Neural cell (in vitro differentiated cells): ENCODE measurements at regions not wholly inside any gene's neighbourhood (a gene's known extent, or its start where the extent isn't known, plus 50 kb on each side); places are given as distances from the start of the nearest gene placed in this dataset.

ENCODE experiments used
- H2AFZ ChIP-seq: fragments of 200-600, 300-800 bp; sonication (generic), shearing (Covaris generic); 2 replicates; pipeline ENCODE4 v1.6.0; 2014; ENCODE audit warnings: low read depth, mild to moderate bottlenecking, antibody characterized with exemption, low read length, moderate library complexity
- H3F3A ChIP-seq: fragments of 200-600 bp; shearing (Covaris generic); 2 replicates; pipeline ENCODE4 v1.6.1; 2016; ENCODE audit warnings: mild to moderate bottlenecking, moderate library complexity, mixed read lengths, antibody characterized with exemption, low read length; ENCODE audit not compliant: insufficient read depth, poor library complexity, severe bottlenecking
- H3K27ac ChIP-seq: fragments of 200-600, 300-800 bp; sonication (generic), shearing (Covaris generic); 2 replicates; pipeline ENCODE4 v1.5.1; 2014; ENCODE audit warnings: mild to moderate bottlenecking, low read length, moderate library complexity
- H3K27me3 ChIP-seq: fragments of 300-800, 200-600 bp; sonication (generic), shearing (Covaris generic); 2 replicates; pipeline ENCODE4 v1.6.0; 2014; ENCODE audit warnings: mild to moderate bottlenecking, low read depth, low read length, moderate library complexity; ENCODE audit not compliant: insufficient read depth
- H3K36me3 ChIP-seq: fragments of 300-800, 200-600 bp; sonication (generic), shearing (Covaris generic); 2 replicates; pipeline ENCODE4 v1.5.1; 2014; ENCODE audit warnings: mild to moderate bottlenecking, antibody characterized with exemption, low read length, moderate library complexity; ENCODE audit not compliant: insufficient read depth
- H3K4me2 ChIP-seq: fragments of 300-800, 200-600 bp; sonication (generic), shearing (Covaris generic); 2 replicates; pipeline ENCODE4 v1.6.0; 2014; ENCODE audit warnings: mild to moderate bottlenecking, low read length
- H3K4me3 ChIP-seq: fragments of 300-800, 200-600 bp; sonication (generic), shearing (Covaris generic); 2 replicates; pipeline ENCODE4 v1.5.1; 2014; ENCODE audit warnings: mild to moderate bottlenecking, low read length, moderate library complexity
- H3K79me2 ChIP-seq: fragments of 200-600 bp; shearing (Covaris generic); replicated peaks from 2 replicates; pipeline ENCODE4 v1.6.0; 2014; ENCODE audit warnings: mild to moderate bottlenecking, low read length, moderate library complexity; ENCODE audit not compliant: insufficient read depth
- H3K9ac ChIP-seq: fragments of 300-800, 200-600 bp; sonication (generic), shearing (Covaris generic); 2 replicates; pipeline ENCODE4 v1.6.1; 2016; ENCODE audit warnings: mild to moderate bottlenecking, low read length, mixed read lengths
- H3K9me2 ChIP-seq: fragments of 200-600 bp; shearing (Covaris generic); 2 replicates; pipeline ENCODE4 v1.6.1; 2016; ENCODE audit warnings: mild to moderate bottlenecking, low read length, mixed read lengths; ENCODE audit not compliant: insufficient read depth
- H3K9me3 ChIP-seq: fragments of 200-600, 300-800 bp; sonication (generic), shearing (Covaris generic); 2 replicates; pipeline ENCODE4 v1.6.1; 2016; ENCODE audit warnings: mild to moderate bottlenecking, mixed run types, low read length, moderate library complexity, mixed read lengths
- H4K20me1 ChIP-seq: fragments of 200-600 bp; shearing (Covaris generic); 2 replicates; pipeline ENCODE4 v1.6.1; 2016; ENCODE audit warnings: mild to moderate bottlenecking, mixed run types; ENCODE audit not compliant: insufficient read depth
- EP300 ChIP-seq: fragments of 450-650 bp; conservative IDR thresholded peaks from 2 replicates; pipeline ENCODE4 v1.6.1; 2014; ENCODE audit warnings: antibody characterized with exemption, mild to moderate bottlenecking, moderate library complexity; ENCODE audit not compliant: poor library complexity, severe bottlenecking
- EZH2 ChIP-seq: fragments of 200-600, 300-800 bp; shearing (Covaris generic), sonication (generic); IDR thresholded peaks from 2 replicates; pipeline ENCODE4 v1.6.1; 2014; ENCODE audit warnings: antibody characterized with exemption, low read length, borderline replicate concordance, mild to moderate bottlenecking; ENCODE audit not compliant: insufficient read depth, poor library complexity, severe bottlenecking
- MXI1 ChIP-seq: fragments of 450-650 bp; conservative IDR thresholded peaks from 2 replicates; pipeline ENCODE4 v1.6.1; 2014; ENCODE audit warnings: antibody characterized with exemption, mild to moderate bottlenecking; ENCODE audit not compliant: poor library complexity, severe bottlenecking
- POLR2AphosphoS5 ChIP-seq: IDR thresholded peaks from 2 replicates; pipeline ENCODE4 v1.6.1; 2012
- RAD21 ChIP-seq: fragments of 450-650 bp; conservative IDR thresholded peaks from 2 replicates; pipeline ENCODE4 v1.6.1; 2014; ENCODE audit warnings: antibody characterized with exemption, mild to moderate bottlenecking, moderate library complexity
- SMC3 ChIP-seq: fragments of 450-650 bp; conservative IDR thresholded peaks from 2 replicates; pipeline ENCODE4 v1.6.1; 2014; ENCODE audit warnings: antibody characterized with exemption, mild to moderate bottlenecking, moderate library complexity; ENCODE audit not compliant: poor library complexity
- TAF1 ChIP-seq: IDR thresholded peaks from 2 replicates; pipeline ENCODE4 v1.6.1; 2012; ENCODE audit warnings: low read depth
- TF ChIP-seq, protein P1 (sequence below): fragments of 450-650 bp; IDR thresholded peaks from 2 replicates; pipeline ENCODE4 v1.5.1; 2014; ENCODE audit warnings: antibody characterized with exemption, mild to moderate bottlenecking, moderate library complexity; ENCODE audit not compliant: poor library complexity, severe bottlenecking
- TF ChIP-seq, protein P2 (sequence below): IDR thresholded peaks from 2 replicates; pipeline ENCODE4 v1.6.1; 2012; ENCODE audit warnings: borderline replicate concordance

DNA sequence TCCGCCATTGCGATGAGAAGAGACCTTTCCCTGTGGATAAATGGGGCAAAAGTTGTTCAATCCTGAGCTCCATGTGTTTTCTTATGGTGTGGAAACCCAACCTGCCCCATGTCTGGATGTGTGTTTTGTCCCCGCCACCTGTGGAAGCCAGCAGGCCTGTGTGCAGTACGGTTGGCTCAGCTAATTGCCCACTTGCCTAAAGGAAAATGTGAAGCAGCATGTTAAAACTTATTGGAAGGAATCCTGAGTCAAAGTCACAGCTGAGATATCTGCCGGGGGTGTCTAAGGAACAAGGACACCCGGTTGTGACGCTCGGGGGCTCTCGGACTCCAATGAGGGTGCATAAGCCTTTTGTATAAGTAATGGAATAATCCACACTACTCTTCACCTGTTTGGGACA lies 361.1 kb upstream of the IRX1 start:
- H3K36me3 ChIP-seq, result no peaks in the 10 kb centered on the region
- peaks cover 7% of the 10 kb centered on the region for H3K9me3 ChIP-seq
- H3K79me2 ChIP-seq, result no peaks in the 10 kb centered on the region
- TF ChIP-seq EP300, result no peak
- TF ChIP-seq, protein P1, sequence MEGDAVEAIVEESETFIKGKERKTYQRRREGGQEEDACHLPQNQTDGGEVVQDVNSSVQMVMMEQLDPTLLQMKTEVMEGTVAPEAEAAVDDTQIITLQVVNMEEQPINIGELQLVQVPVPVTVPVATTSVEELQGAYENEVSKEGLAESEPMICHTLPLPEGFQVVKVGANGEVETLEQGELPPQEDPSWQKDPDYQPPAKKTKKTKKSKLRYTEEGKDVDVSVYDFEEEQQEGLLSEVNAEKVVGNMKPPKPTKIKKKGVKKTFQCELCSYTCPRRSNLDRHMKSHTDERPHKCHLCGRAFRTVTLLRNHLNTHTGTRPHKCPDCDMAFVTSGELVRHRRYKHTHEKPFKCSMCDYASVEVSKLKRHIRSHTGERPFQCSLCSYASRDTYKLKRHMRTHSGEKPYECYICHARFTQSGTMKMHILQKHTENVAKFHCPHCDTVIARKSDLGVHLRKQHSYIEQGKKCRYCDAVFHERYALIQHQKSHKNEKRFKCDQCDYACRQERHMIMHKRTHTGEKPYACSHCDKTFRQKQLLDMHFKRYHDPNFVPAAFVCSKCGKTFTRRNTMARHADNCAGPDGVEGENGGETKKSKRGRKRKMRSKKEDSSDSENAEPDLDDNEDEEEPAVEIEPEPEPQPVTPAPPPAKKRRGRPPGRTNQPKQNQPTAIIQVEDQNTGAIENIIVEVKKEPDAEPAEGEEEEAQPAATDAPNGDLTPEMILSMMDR, result no peak
- TF ChIP-seq RAD21, result no peak
- TF ChIP-seq POLR2AphosphoS5, result no peak
- TF ChIP-seq, protein P2, sequence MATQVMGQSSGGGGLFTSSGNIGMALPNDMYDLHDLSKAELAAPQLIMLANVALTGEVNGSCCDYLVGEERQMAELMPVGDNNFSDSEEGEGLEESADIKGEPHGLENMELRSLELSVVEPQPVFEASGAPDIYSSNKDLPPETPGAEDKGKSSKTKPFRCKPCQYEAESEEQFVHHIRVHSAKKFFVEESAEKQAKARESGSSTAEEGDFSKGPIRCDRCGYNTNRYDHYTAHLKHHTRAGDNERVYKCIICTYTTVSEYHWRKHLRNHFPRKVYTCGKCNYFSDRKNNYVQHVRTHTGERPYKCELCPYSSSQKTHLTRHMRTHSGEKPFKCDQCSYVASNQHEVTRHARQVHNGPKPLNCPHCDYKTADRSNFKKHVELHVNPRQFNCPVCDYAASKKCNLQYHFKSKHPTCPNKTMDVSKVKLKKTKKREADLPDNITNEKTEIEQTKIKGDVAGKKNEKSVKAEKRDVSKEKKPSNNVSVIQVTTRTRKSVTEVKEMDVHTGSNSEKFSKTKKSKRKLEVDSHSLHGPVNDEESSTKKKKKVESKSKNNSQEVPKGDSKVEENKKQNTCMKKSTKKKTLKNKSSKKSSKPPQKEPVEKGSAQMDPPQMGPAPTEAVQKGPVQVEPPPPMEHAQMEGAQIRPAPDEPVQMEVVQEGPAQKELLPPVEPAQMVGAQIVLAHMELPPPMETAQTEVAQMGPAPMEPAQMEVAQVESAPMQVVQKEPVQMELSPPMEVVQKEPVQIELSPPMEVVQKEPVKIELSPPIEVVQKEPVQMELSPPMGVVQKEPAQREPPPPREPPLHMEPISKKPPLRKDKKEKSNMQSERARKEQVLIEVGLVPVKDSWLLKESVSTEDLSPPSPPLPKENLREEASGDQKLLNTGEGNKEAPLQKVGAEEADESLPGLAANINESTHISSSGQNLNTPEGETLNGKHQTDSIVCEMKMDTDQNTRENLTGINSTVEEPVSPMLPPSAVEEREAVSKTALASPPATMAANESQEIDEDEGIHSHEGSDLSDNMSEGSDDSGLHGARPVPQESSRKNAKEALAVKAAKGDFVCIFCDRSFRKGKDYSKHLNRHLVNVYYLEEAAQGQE, result no peak
- TF ChIP-seq TAF1, result no peak
- no peak for TF ChIP-seq EZH2
- no peak for TF ChIP-seq SMC3
- no peak for TF ChIP-seq MXI1
- H3K9ac ChIP-seq, result no peak overlapping the region
- H3K4me2 ChIP-seq, result no peak overlapping the region
- H3F3A ChIP-seq, result no peaks in the 10 kb centered on the region
- no peak overlapping the region for H2AFZ ChIP-seq
- H3K9me2 ChIP-seq, result no peaks in the 10 kb centered on the region
- no peaks in the 10 kb centered on the region for H3K27me3 ChIP-seq
- H3K4me3 ChIP-seq, result no peak overlapping the region
- H3K27ac ChIP-seq, result no peak overlapping the region
- H4K20me1 ChIP-seq, result no peaks in the 10 kb centered on the region

DNA sequence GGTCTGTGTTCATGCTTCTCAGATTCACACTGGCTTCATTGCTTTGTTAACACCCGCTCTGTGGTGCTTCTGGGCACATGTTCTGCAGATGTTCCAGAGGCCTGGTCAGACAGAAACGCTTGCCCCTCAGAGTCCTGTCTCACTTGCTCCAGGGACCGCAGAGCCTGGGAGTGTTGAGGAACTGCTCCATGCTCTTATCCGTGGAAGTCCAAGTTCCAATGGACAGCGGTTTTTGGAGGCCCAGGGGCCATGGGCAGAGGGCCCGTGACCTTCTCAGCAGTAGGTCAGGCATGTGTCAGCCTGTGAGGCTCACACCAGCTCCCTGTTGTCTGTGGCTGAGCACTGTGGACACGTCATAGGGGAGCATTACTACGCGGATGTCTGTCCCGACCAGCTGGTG lies 364.7 kb upstream of the IRX1 start:
- Histone ChIP-seq H3K79me2 (no peaks in the 10 kb centered on the region), H4K20me1 (no peaks in the 10 kb centered on the region), H3K9me2 (no peaks in the 10 kb centered on the region), H3K4me3 (no peak overlapping the region), H2AFZ (no peak overlapping the region), H3F3A (no peaks in the 10 kb centered on the region), H3K9me3 (peaks cover 7% of the 10 kb centered on the region), H3K36me3 (no peaks in the 10 kb centered on the region), H3K4me2 (no peak overlapping the region), H3K27ac (no peak overlapping the region), H3K9ac (no peak overlapping the region), H3K27me3 (no peaks in the 10 kb centered on the region)
- no peak for TF ChIP-seq TAF1
- TF ChIP-seq POLR2AphosphoS5, result no peak
- TF ChIP-seq EZH2, result no peak
- TF ChIP-seq EP300, result no peak
- no peak for TF ChIP-seq SMC3
- TF ChIP-seq, protein P2, result no peak
- TF ChIP-seq, protein P1, result no peak
- no peak for TF ChIP-seq MXI1
- no peak for TF ChIP-seq RAD21
